Smooth muscle cell (in vitro differentiated cells): ENCODE measurements at regions not wholly inside any gene's neighbourhood (a gene's known extent, or its start where the extent isn't known, plus 50 kb on each side); places are given as distances from the start of the nearest gene placed in this dataset.

ENCODE experiments used
- DNase-seq: peaks from one replicate; lab custom pipeline; 2025; ENCODE audit not compliant: unreplicated experiment; lab: John Stamatoyannopoulos, UW
- H2AFZ ChIP-seq: fragments of 200-600 bp; sonication (generic); 2 replicates; pipeline ENCODE4 v1.6.0; 2016; ENCODE audit warnings: antibody characterized with exemption, low read depth, mild to moderate bottlenecking
- H3F3A ChIP-seq: fragments of 200-600 bp; sonication (generic); 2 replicates; pipeline ENCODE4 v1.6.0; 2017; ENCODE audit warnings: antibody characterized with exemption, low read depth
- H3K27ac ChIP-seq: fragments of 200-600 bp; sonication (generic); 2 replicates; pipeline ENCODE4 v1.5.1; 2016; ENCODE audit warnings: low read depth, mild to moderate bottlenecking
- H3K27me3 ChIP-seq: fragments of 200-600 bp; sonication (generic); 2 replicates; pipeline ENCODE4 v1.6.1; 2016; ENCODE audit warnings: low read depth, mild to moderate bottlenecking
- H3K36me3 ChIP-seq: fragments of 200-600 bp; sonication (generic); 2 replicates; pipeline ENCODE4 v1.5.1; 2016; ENCODE audit warnings: low read depth
- H3K4me1 ChIP-seq: fragments of 200-600 bp; sonication (generic); 2 replicates; pipeline ENCODE4 v1.5.1; 2016; ENCODE audit warnings: low read depth
- H3K4me2 ChIP-seq: fragments of 200-600 bp; sonication (generic); 2 replicates; pipeline ENCODE4 v1.6.0; 2016; ENCODE audit warnings: mild to moderate bottlenecking
- H3K4me3 ChIP-seq: fragments of 200-600 bp; sonication (generic); 2 replicates; pipeline ENCODE4 v1.5.1; 2016; ENCODE audit warnings: mild to moderate bottlenecking
- H3K79me2 ChIP-seq: fragments of 200-600 bp; sonication (generic); 2 replicates; pipeline ENCODE4 v1.6.0; 2016; ENCODE audit warnings: low read depth, mild to moderate bottlenecking
- H3K9ac ChIP-seq: fragments of 200-600 bp; sonication (generic); 2 replicates; pipeline ENCODE4 v1.6.0; 2016; ENCODE audit warnings: low read depth
- H3K9me3 ChIP-seq: fragments of 200-600 bp; sonication (generic); replicated peaks from 2 replicates; pipeline ENCODE4 v1.5.1; 2016; ENCODE audit warnings: low read depth
- H4K20me1 ChIP-seq: fragments of 200-600 bp; sonication (generic); 2 replicates; pipeline ENCODE4 v1.6.0; 2016; ENCODE audit warnings: low read depth
- CTCF ChIP-seq: fragments of 200-600 bp; sonication (generic); IDR thresholded peaks from 2 replicates; pipeline ENCODE4 v1.5.1; 2017; ENCODE audit warnings: borderline replicate concordance, mild to moderate bottlenecking, antibody characterized with exemption; ENCODE audit not compliant: insufficient read depth, poor library complexity, severe bottlenecking
- WGBS: methylation state at CpG from one replicate; pipeline ENCODE4 v1.1.7; 2016; ENCODE audit warnings: low lambda C conversion rate; 5-methylcytosine and 5-hydroxymethylcytosine counted together

DNA sequence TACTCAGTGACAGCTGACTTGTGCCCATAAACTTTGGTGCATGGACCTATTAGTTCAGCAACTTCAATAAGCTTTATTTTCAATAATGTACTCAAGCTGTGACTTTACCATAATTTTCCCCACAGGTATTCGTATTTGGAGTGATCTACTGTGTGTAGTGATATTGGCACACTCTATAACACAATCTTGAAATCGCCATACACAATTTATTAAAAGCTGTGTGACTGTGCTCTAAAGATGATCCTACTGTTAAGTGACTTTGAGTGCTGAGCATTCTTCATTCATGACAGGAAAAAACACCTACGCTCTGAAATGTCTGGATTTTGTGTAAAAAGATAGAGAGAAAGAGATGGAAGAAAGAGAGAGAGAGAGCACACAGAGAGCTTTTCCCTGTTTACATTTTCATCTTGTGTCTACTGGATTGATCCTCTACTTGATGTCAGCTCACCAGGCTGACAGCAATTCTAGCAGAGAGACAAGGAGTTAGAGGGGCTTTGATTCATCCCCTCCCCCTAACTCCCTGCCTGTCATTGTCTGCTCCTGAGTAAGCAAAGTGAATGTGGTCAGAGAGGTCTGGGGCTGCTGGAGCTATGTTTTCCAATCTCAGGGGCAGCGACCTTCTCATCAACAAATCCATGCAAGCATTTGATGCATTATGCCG is 538.7 kb upstream of the POU3F2 start:
- H2AFZ ChIP-seq, result no peak overlapping the region
- WGBS, result 67% methylated on average over 5 of the region's 5 CpGs
- H3K79me2 ChIP-seq, result no peaks in the 10 kb centered on the region
- no peak overlapping the region for H3K4me3 ChIP-seq
- H3K4me1 ChIP-seq, result peaks cover 32% of the 10 kb centered on the region
- no peaks in the 10 kb centered on the region for H4K20me1 ChIP-seq
- no peak overlapping the region for H3K9ac ChIP-seq
- TF ChIP-seq CTCF, result no peak
- H3K4me2 ChIP-seq, result no peak overlapping the region
- no peaks in the 10 kb centered on the region for H3K9me3 ChIP-seq
- no peaks in the 10 kb centered on the region for H3K36me3 ChIP-seq
- no peak for DNase-seq
- H3K27me3 ChIP-seq, result no peaks in the 10 kb centered on the region
- no peak overlapping the region for H3K27ac ChIP-seq
- H3F3A ChIP-seq, result no peaks in the 10 kb centered on the region

- Histone ChIP-seq H2AFZ (no peak overlapping the region), H3K4me3 (no peak overlapping the region), H3K27ac (no peak overlapping the region), H4K20me1 (no peaks in the 10 kb centered on the region), H3K79me2 (no peaks in the 10 kb centered on the region), H3K4me1 (peaks cover 25% of the 10 kb centered on the region), H3F3A (no peaks in the 10 kb centered on the region), H3K4me2 (no peak overlapping the region), H3K36me3 (no peaks in the 10 kb centered on the region), H3K27me3 (no peaks in the 10 kb centered on the region), H3K9ac (no peak overlapping the region), H3K9me3 (no peaks in the 10 kb centered on the region)
- 97% methylated on average over 4 of the region's 4 CpGs for WGBS
- DNase-seq, result no peak
- TF ChIP-seq CTCF, result no peak
These were observed 525.8 kb upstream of the POU3F2 start for GRCh38 chr6:98308564-98308963.

DNA sequence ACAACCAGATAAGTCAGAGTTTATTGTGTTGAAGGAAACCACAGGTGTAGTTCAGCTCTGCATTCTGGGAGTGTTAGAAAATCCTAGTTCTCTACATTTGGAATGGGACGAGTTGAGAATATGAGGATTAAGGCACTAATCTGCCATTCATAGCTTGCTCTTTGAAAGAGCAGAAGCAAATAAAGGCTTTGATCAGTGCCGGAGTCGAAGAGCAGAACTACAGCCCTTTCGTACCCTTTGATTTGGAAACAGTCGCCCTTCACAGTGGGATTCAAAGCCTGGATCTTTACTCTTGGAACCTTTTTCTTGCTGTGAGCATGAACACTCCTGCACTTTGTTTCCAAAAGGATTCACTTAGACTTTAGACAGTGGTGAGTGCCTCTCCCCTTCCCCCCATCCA is 523.9 kb upstream of the POU3F2 start:
- no peaks in the 10 kb centered on the region for H3F3A ChIP-seq

More for the DNA sequence above, 523.9 kb upstream of the POU3F2 start:
- Histone ChIP-seq H2AFZ (peak overlapping the region; percentile 37), H3K9ac (no peak overlapping the region), H3K79me2 (no peaks in the 10 kb centered on the region), H3K9me3 (no peaks in the 10 kb centered on the region), H3K36me3 (no peaks in the 10 kb centered on the region), H3K4me2 (no peak overlapping the region), H3K27ac (no peak overlapping the region), H3K4me1 (peaks cover 25% of the 10 kb centered on the region), H4K20me1 (no peaks in the 10 kb centered on the region), H3K27me3 (no peaks in the 10 kb centered on the region), H3K4me3 (no peak overlapping the region)
- no peak for DNase-seq
- WGBS, result 31% methylated on average over 5 of the region's 5 CpGs
- TF ChIP-seq CTCF, result no peak
